ENCODE measurements at regions not wholly inside any gene's neighbourhood (a gene's known extent, or its start where the extent isn't known, plus 50 kb on each side); places are given as distances from the start of the nearest gene placed in this dataset.

DNA sequence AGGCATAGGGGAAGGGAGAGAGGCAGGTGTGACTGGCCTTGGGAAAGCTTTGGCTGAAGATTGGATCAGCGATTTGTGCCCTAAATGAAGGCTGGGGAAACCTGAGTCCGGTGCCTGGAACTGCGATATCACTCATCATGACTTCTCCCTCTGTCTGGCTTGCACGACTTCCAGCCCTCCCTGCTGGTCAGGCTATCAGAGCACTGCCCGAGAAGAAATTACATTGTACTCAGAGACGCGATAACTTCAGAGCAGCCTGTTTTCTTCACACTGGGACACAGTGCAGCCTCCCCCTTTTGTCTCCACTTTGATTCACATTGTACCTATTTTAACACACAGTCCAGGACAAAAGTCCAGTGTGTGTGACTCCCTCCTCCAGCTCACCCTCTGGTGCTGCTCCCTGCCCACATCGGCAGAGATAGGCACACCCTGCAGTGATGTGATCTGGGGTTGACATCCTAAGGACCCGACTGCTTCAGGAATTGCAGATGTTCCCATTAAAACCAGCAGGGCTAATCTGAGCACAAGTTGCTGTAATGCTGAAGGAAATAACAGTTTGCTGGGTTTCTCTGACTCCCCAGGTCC is 62.1 kb upstream of the CADM1 start:
- TF ChIP-seq MXI1 (conservative IDR thresholded peaks at IDR 0.05; ENCODE audit: poor library complexity, severe bottlenecking) = no peak
- no peak for TF ChIP-seq RAD21 (conservative IDR thresholded peaks at IDR 0.05)
- TF ChIP-seq, protein P1, sequence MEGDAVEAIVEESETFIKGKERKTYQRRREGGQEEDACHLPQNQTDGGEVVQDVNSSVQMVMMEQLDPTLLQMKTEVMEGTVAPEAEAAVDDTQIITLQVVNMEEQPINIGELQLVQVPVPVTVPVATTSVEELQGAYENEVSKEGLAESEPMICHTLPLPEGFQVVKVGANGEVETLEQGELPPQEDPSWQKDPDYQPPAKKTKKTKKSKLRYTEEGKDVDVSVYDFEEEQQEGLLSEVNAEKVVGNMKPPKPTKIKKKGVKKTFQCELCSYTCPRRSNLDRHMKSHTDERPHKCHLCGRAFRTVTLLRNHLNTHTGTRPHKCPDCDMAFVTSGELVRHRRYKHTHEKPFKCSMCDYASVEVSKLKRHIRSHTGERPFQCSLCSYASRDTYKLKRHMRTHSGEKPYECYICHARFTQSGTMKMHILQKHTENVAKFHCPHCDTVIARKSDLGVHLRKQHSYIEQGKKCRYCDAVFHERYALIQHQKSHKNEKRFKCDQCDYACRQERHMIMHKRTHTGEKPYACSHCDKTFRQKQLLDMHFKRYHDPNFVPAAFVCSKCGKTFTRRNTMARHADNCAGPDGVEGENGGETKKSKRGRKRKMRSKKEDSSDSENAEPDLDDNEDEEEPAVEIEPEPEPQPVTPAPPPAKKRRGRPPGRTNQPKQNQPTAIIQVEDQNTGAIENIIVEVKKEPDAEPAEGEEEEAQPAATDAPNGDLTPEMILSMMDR (IDR thresholded peaks at IDR 0.05; ENCODE audit: poor library complexity, severe bottlenecking) = no peak
- no peak for TF ChIP-seq POLR2AphosphoS5 (IDR thresholded peaks at IDR 0.05)
- no peak for TF ChIP-seq TAF1 (IDR thresholded peaks at IDR 0.05; ENCODE audit: low read depth)
- TF ChIP-seq, protein P2, sequence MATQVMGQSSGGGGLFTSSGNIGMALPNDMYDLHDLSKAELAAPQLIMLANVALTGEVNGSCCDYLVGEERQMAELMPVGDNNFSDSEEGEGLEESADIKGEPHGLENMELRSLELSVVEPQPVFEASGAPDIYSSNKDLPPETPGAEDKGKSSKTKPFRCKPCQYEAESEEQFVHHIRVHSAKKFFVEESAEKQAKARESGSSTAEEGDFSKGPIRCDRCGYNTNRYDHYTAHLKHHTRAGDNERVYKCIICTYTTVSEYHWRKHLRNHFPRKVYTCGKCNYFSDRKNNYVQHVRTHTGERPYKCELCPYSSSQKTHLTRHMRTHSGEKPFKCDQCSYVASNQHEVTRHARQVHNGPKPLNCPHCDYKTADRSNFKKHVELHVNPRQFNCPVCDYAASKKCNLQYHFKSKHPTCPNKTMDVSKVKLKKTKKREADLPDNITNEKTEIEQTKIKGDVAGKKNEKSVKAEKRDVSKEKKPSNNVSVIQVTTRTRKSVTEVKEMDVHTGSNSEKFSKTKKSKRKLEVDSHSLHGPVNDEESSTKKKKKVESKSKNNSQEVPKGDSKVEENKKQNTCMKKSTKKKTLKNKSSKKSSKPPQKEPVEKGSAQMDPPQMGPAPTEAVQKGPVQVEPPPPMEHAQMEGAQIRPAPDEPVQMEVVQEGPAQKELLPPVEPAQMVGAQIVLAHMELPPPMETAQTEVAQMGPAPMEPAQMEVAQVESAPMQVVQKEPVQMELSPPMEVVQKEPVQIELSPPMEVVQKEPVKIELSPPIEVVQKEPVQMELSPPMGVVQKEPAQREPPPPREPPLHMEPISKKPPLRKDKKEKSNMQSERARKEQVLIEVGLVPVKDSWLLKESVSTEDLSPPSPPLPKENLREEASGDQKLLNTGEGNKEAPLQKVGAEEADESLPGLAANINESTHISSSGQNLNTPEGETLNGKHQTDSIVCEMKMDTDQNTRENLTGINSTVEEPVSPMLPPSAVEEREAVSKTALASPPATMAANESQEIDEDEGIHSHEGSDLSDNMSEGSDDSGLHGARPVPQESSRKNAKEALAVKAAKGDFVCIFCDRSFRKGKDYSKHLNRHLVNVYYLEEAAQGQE (IDR thresholded peaks at IDR 0.05; ENCODE audit: borderline replicate concordance) = no peak

Data from neural cell (in vitro differentiated cells).